ENCODE measurements at regions not wholly inside any gene's neighbourhood (a gene's known extent, or its start where the extent isn't known, plus 50 kb on each side); places are given as distances from the start of the nearest gene placed in this dataset.

- intact Hi-C loops (cut with micrococcal nuclease; ENCODE audit: unreplicated experiment): no loop called here
- CTCF ChIA-PET: no interaction called here
- no peak overlapping the region for H3K27ac Mint-ChIP-seq (ENCODE audit: unreplicated experiment)
Measured at GRCh38 chr11:91299980-91300379, 924.6 kb upstream of the FAT3 start.

GRCh38 chr11:91296629-91297028 is 928.0 kb upstream of the FAT3 start:
- ChIA-PET POLR2A (no interaction called here), CTCF (no interaction called here)
- DNase-seq: no peak
- intact Hi-C loops (cut with micrococcal nuclease; ENCODE audit: unreplicated experiment): no loop called here
- Histone ChIP-seq H3K4me3 (ENCODE audit: low read depth, low read length) (no peak overlapping the region), H3K27me3 (replicated peaks; ENCODE audit: control insufficient read depth, insufficient read depth, low read length) (no peaks in the 10 kb centered on the region), H3K4me1 (no peaks in the 10 kb centered on the region), H3K36me3 (ENCODE audit: control insufficient read depth, insufficient read depth, low read length) (no peaks in the 10 kb centered on the region), H3K9me3 (no peaks in the 10 kb centered on the region)
- H3K36me3 Mint-ChIP-seq (ENCODE audit: insufficient read depth, unreplicated experiment): no peaks in the 10 kb centered on the region
- no peaks in the 10 kb centered on the region for H3K9me3 Mint-ChIP-seq (ENCODE audit: unreplicated experiment)
- H3K4me1 Mint-ChIP-seq (ENCODE audit: low read depth, unreplicated experiment): no peaks in the 10 kb centered on the region
- BruUV-seq (replicated peaks): no TSS peak
- no peak for TF ChIP-seq CTCF (IDR thresholded peaks at IDR 0.05; ENCODE audit: insufficient read depth in 1 of 2, low read depth in 1 of 2, low read length in 1 of 2, severe bottlenecking in 1 of 2, unreplicated experiment in 1 of 2)
- H3K27ac Mint-ChIP-seq (ENCODE audit: unreplicated experiment): no peak overlapping the region
- H3K27me3 Mint-ChIP-seq (ENCODE audit: insufficient read depth, unreplicated experiment): no peaks in the 10 kb centered on the region
- H3K4me3 Mint-ChIP-seq (ENCODE audit: unreplicated experiment): no peak overlapping the region

More at GRCh38 chr11:91299980-91300379, 924.6 kb upstream of the FAT3 start:
- Mint-ChIP-seq H3K36me3 (ENCODE audit: insufficient read depth, unreplicated experiment) (no peaks in the 10 kb centered on the region), H3K4me3 (ENCODE audit: unreplicated experiment) (no peak overlapping the region), H3K4me1 (ENCODE audit: low read depth, unreplicated experiment) (no peaks in the 10 kb centered on the region), H3K9me3 (ENCODE audit: unreplicated experiment) (no peaks in the 10 kb centered on the region), H3K27me3 (ENCODE audit: insufficient read depth, unreplicated experiment) (no peaks in the 10 kb centered on the region)
- Histone ChIP-seq H3K4me3 (ENCODE audit: low read depth, low read length) (no peak overlapping the region), H3K36me3 (ENCODE audit: control insufficient read depth, insufficient read depth, low read length) (no peaks in the 10 kb centered on the region), H3K27me3 (replicated peaks; ENCODE audit: control insufficient read depth, insufficient read depth, low read length) (no peaks in the 10 kb centered on the region), H3K4me1 (no peaks in the 10 kb centered on the region), H3K9me3 (no peaks in the 10 kb centered on the region)
- BruUV-seq (replicated peaks): no TSS peak
- POLR2A ChIA-PET: no interaction called here
- no peak for TF ChIP-seq CTCF (IDR thresholded peaks at IDR 0.05; ENCODE audit: insufficient read depth in 1 of 2, low read depth in 1 of 2, low read length in 1 of 2, severe bottlenecking in 1 of 2, unreplicated experiment in 1 of 2)
- DNase-seq: no peak

GRCh38 chr11:91295591-91295990 is 929.0 kb upstream of the FAT3 start:
- no peak for TF ChIP-seq CTCF (IDR thresholded peaks at IDR 0.05; ENCODE audit: insufficient read depth in 1 of 2, low read depth in 1 of 2, low read length in 1 of 2, severe bottlenecking in 1 of 2, unreplicated experiment in 1 of 2)
- DNase-seq: no peak
- H3K27me3 Mint-ChIP-seq (ENCODE audit: insufficient read depth, unreplicated experiment): no peaks in the 10 kb centered on the region
- Histone ChIP-seq H3K4me3 (ENCODE audit: low read depth, low read length) (no peak overlapping the region), H3K36me3 (ENCODE audit: control insufficient read depth, insufficient read depth, low read length) (no peaks in the 10 kb centered on the region), H3K9me3 (no peaks in the 10 kb centered on the region), H3K27me3 (replicated peaks; ENCODE audit: control insufficient read depth, insufficient read depth, low read length) (no peaks in the 10 kb centered on the region), H3K4me1 (no peaks in the 10 kb centered on the region)
- H3K4me3 Mint-ChIP-seq (ENCODE audit: unreplicated experiment): no peak overlapping the region
- H3K4me1 Mint-ChIP-seq (ENCODE audit: low read depth, unreplicated experiment): no peaks in the 10 kb centered on the region
- BruUV-seq (replicated peaks): no TSS peak
- no peaks in the 10 kb centered on the region for H3K9me3 Mint-ChIP-seq (ENCODE audit: unreplicated experiment)
- intact Hi-C loops (cut with micrococcal nuclease; ENCODE audit: unreplicated experiment): no loop called here
- no peak overlapping the region for H3K27ac Mint-ChIP-seq (ENCODE audit: unreplicated experiment)
- H3K36me3 Mint-ChIP-seq (ENCODE audit: insufficient read depth, unreplicated experiment): no peaks in the 10 kb centered on the region
- CTCF ChIA-PET: no interaction called here
- POLR2A ChIA-PET: no interaction called here

Data from Caco-2 (cell line).